Gastroesophageal sphincter (tissue), 4 donors: ENCODE measurements at regions not wholly inside any gene's neighbourhood (a gene's known extent, or its start where the extent isn't known, plus 50 kb on each side); places are given as distances from the start of the nearest gene placed in this dataset.

Experiments used
- ATAC-seq: fragments of 150-250 bp; one replicate; pipeline ENCODE4 v1.9.1; 2016; ENCODE audit warnings: mild to moderate bottlenecking, moderate library complexity
- H3K27ac ChIP-seq, 4 donors: fragments of 200-600 bp; sonication (generic) in 3 of 4; 1 replicate in 3 of 4; 2 replicates in 1 of 4; pipeline ENCODE4 v1.5.1; 2016 to 2019
- H3K27me3 ChIP-seq: fragments of 200-600 bp; sonication (generic); one replicate; pipeline ENCODE4 v1.5.1; 2019
- H3K36me3 ChIP-seq, 2 donors: fragments of 200-600 bp; sonication (generic); one replicate each; pipeline ENCODE4 v1.5.1; 2019; ENCODE audit warnings: control low read depth in 1 of 2
- H3K4me1 ChIP-seq, 3 donors: fragments of 200-600 bp; sonication (generic); 1 replicate in 2 of 3; 2 replicates in 1 of 3; pipeline ENCODE4 v1.5.1; 2016 to 2019; ENCODE audit warnings: control low read depth in 2 of 3
- H3K4me3 ChIP-seq, 2 donors: fragments of 200-600 bp; sonication (generic); one replicate each; pipeline ENCODE4 v1.5.1; 2019; ENCODE audit warnings: mild to moderate bottlenecking in 1 of 2, moderate library complexity in 1 of 2
- H3K9me3 ChIP-seq, 3 donors: fragments of 200-600 bp; sonication (generic); one replicate each; pipeline ENCODE4 v1.5.1; 2017 to 2019; ENCODE audit warnings: control low read depth in 2 of 3
- EP300 ChIP-seq: sonication (generic); formaldehyde crosslinking; IDR thresholded peaks from one replicate; pipeline ENCODE4 v1.6.1; 2017; ENCODE audit warnings: antibody characterized with exemption, mild to moderate bottlenecking
- POLR2A ChIP-seq, 2 donors: fragments of 450-650 bp; IDR thresholded peaks; one replicate each; pipeline ENCODE4 v1.6.1; 2017; ENCODE audit warnings: antibody characterized with exemption in 2 of 2, mild to moderate bottlenecking in 2 of 2, moderate library complexity in 1 of 2
- POLR2AphosphoS5 ChIP-seq: sonication (generic); formaldehyde crosslinking; IDR thresholded peaks from one replicate; pipeline ENCODE4 v1.6.1; 2017; ENCODE audit warnings: antibody characterized with exemption
- WGBS, 2 donors: methylation state at CpG; one replicate each; pipeline ENCODE4 v1.1.5; 2018; ENCODE audit warnings: low coverage in 1 of 2; 5-methylcytosine and 5-hydroxymethylcytosine counted together
- TF ChIP-seq, protein P1 (sequence below), 4 experiments: fragments of 200-600 bp in 2 of 4; fragments of 450-650 bp in 2 of 4; sonication (generic) in 1 of 4; IDR thresholded peaks; one replicate each; pipeline ENCODE4 v1.5.1; 2017 to 2019; ENCODE audit warnings: antibody characterized with exemption in 4 of 4, mild to moderate bottlenecking in 2 of 4, moderate library complexity in 2 of 4

DNA sequence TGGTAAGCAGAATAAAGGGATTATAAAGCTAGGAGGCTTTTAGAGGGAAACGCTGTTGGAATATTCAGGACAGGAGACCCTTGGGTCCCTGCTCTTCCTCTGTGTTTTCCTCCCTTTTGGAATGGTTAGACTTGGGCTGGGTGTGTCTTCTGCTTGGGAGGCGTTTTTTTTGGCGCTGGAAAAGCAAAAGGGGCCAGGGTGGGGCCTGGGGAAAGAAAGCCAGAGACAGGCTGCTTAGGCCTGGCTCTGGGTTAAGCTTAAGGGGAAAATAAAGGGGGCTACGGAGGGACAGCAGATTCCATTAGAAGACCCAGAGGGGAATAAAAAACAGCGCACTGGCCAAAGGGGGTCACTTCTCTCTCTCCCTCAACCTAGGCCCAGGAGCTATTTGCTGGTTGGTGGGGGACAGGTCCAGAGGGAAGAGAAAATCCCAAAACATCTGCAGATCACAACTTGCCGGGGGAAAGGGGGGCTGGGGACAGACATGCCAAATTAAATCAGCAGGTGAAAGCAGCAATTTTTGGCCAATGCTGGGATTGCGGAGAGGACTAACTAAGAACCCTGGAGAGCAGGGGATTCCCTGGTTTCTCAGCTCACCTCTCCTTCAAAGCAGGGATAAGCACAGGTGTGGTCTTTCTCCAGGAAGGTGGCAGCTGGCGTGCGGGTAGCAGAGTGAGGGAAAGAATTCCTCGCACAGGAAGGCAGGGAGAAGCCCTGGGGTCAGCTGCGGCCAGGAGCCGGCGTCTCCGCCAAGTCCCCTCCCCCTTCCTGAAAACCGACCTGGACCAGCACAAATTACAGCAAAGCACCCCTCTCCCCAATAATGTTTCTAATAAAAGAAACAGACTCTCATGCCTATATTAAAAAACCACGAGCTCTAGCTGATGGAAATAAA lies 82.2 kb upstream of the AK4 start:
- H3K36me3 ChIP-seq, result no peaks in the 10 kb centered on the region
- TF ChIP-seq POLR2A (IDR thresholded peaks at IDR 0.05), result no peak
- TF ChIP-seq POLR2AphosphoS5, result peak; percentile 29
- ATAC-seq, result no peak

DNA sequence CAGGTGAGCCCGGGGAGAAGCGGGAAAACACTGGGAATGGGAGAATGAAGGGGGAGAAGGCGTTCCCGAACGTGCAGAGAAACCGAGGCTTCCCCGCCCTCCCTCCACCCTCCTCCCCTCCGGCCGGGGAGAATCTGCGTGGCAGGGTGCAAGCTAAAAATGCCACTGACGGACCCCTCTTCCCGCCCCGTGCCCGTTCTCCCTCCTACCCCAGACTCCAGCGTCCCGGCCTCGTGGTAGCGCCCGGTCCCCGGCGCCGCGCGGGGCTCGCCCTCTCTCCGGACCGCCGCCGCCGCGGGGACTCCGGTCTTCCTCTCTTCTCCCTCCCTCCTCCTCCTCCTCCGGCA lies 81.6 kb upstream of the AK4 start:
- Histone ChIP-seq H3K9me3 (no peaks in the 10 kb centered on the region), H3K27ac (peak overlapping the region; percentile 96 to 100 (median 98)), H3K27me3 (no peaks in the 10 kb centered on the region), H3K36me3 (no peaks in the 10 kb centered on the region), H3K4me1 (peaks cover 9 to 57% (median 21%) of the 10 kb centered on the region in 3 donors), H3K4me3 (peak overlapping the region; percentile 72 to 95)
- no peak for ATAC-seq
- TF ChIP-seq POLR2AphosphoS5 (no peak), EP300 (no peak), POLR2A (IDR thresholded peaks at IDR 0.05) (no peak)
- TF ChIP-seq, protein P1, sequence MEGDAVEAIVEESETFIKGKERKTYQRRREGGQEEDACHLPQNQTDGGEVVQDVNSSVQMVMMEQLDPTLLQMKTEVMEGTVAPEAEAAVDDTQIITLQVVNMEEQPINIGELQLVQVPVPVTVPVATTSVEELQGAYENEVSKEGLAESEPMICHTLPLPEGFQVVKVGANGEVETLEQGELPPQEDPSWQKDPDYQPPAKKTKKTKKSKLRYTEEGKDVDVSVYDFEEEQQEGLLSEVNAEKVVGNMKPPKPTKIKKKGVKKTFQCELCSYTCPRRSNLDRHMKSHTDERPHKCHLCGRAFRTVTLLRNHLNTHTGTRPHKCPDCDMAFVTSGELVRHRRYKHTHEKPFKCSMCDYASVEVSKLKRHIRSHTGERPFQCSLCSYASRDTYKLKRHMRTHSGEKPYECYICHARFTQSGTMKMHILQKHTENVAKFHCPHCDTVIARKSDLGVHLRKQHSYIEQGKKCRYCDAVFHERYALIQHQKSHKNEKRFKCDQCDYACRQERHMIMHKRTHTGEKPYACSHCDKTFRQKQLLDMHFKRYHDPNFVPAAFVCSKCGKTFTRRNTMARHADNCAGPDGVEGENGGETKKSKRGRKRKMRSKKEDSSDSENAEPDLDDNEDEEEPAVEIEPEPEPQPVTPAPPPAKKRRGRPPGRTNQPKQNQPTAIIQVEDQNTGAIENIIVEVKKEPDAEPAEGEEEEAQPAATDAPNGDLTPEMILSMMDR (IDR thresholded peaks at IDR 0.05), result no peak
- WGBS, 2 donors, result 0 to 3% methylated on average over 6 to 24 of the region's 33 CpGs

More for the DNA sequence above, 82.2 kb upstream of the AK4 start:
- WGBS, 2 donors, result 5 to 12% methylated on average over 6 to 15 of the region's 16 CpGs
- peak overlapping the region; percentile 96 to 100 (median 98) for H3K27ac ChIP-seq
- no peaks in the 10 kb centered on the region for H3K9me3 ChIP-seq
- peaks cover 9 to 63% (median 26%) of the 10 kb centered on the region in 3 donors for H3K4me1 ChIP-seq
- no peaks in the 10 kb centered on the region for H3K27me3 ChIP-seq
- H3K4me3 ChIP-seq, result peak overlapping the region; percentile 72 to 95

DNA sequence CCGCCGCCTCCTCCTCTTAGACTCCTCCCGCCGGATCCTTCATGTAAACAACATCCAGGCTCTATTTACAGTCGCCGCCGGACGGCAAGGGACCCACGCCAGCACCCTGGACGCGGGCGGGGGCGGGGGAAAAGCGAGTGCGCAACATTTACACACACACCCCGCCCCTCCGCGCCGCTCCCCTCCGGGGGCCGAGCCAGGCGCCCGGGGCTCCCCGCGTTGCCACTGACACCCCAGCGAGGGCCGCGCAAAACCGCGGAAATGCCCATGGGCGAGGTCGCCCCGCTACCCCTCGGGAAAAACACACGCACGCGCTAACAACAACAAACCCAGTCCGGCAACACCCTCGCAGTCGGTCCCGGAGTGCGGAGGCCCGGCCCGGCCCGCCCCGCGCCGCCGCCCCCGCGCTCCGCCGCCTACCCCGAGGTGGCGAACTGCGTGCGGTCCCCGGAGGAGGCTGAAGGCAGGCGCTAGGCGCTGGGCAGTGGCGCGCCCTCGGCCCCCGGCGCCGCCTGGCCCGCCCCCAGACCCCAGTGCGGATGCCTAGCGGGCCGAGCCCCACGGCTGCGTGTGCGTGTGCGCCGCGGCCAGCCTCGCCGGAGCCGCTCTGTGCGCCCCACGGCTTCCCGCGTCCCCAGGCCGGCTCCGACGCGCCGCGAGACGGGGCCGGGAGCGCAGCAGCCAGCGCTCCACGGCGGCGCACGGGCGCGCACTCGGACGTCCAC lies 81.1 kb upstream of the AK4 start:
- H3K36me3 ChIP-seq, result no peaks in the 10 kb centered on the region
- peak overlapping the region; percentile 96 to 100 (median 98) for H3K27ac ChIP-seq
- peak overlapping the region; percentile 72 to 95 for H3K4me3 ChIP-seq
- no peaks in the 10 kb centered on the region for H3K9me3 ChIP-seq
- TF ChIP-seq POLR2AphosphoS5 (peak; percentile 96), POLR2A (IDR thresholded peaks at IDR 0.05) (peak; percentile 79 to 87), EP300 (no peak)
- TF ChIP-seq, protein P1 (IDR thresholded peaks at IDR 0.05), result peak in 1 of 4 experiments; percentile 24
- ATAC-seq, result peak; percentile 92
- H3K4me1 ChIP-seq, result peaks cover 4 to 52% (median 18%) of the 10 kb centered on the region in 3 donors
- no peaks in the 10 kb centered on the region for H3K27me3 ChIP-seq
- WGBS, 2 donors, result 0 to 7% methylated on average over 3 to 6 of the region's 101 CpGs

DNA sequence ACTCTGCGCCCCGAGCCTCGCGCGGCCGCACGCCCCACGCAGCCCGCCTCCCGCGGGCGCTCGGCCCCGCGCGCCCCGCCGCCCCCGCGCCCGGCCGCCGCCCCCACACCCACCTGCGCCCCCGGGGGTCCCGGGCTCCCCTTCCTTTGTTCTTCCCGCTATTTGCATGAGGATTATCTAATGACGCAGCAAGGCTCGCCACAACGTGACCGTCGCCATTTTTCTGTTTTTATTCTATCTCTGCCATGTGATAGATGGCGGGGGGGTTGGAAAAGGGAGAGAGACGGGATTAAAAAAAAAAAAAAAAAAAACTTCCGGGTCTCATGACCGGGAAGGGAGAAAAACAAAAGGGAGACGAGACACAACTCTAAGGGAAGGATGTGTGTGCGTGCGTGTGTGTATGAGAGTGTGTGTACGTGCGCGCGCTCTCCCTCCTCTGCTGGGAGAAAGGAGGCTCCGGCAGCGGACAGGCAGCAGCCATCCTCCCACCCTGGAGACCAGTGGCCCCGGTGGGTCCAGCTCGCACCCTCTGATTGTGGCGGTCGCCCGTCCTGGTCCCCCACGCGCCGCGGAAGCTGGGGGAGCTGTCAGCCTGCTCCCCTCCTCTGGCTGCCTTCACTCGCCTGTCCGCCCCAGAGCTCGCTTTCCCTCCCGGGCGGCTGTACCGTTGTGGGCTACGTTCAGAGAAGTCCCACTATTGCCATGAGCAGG lies 80.4 kb upstream of the AK4 start:
- Histone ChIP-seq H3K27ac (peak overlapping the region; percentile 96 to 100 (median 98)), H3K9me3 (no peaks in the 10 kb centered on the region), H3K4me1 (peaks cover 4 to 44% (median 18%) of the 10 kb centered on the region in 3 donors), H3K36me3 (no peaks in the 10 kb centered on the region), H3K27me3 (no peaks in the 10 kb centered on the region), H3K4me3 (peak overlapping the region; percentile 72 to 95)
- peak; percentile 48 for ATAC-seq
- peak; percentile 58 to 65 for TF ChIP-seq POLR2A (IDR thresholded peaks at IDR 0.05)
- peak; percentile 69 for TF ChIP-seq POLR2AphosphoS5
- TF ChIP-seq EP300, result no peak
- TF ChIP-seq, protein P1 (IDR thresholded peaks at IDR 0.05), result peak in 1 of 4 experiments; percentile 3
- 1% methylated on average over 11 to 19 of the region's 61 CpGs for WGBS, 2 donors
